ENCODE measurements at regions not wholly inside any gene's neighbourhood (a gene's known extent, or its start where the extent isn't known, plus 50 kb on each side); places are given as distances from the start of the nearest gene placed in this dataset.

GRCh38 chr12:74910831-74911230 is 298.8 kb downstream of the KCNC2 start:
- no peak for DNase-seq (ENCODE audit: low read depth, low spot score)
- no peak overlapping the region for H3K9ac ChIP-seq (ENCODE audit: insufficient read length)
- no peak for TF ChIP-seq POLR2AphosphoS5 (IDR thresholded peaks at IDR 0.05; ENCODE audit: borderline replicate concordance, low read depth, low read length)
- no peak for TF ChIP-seq FOXP2 (optimal IDR thresholded peaks at IDR 0.05; ENCODE audit: control extremely low read depth, extremely low read length, insufficient read depth)
- TF ChIP-seq EZH2 (IDR thresholded peaks at IDR 0.05): no peak
- H3K9me3 ChIP-seq (ENCODE audit: low read depth, low read length): no peaks in the 10 kb centered on the region
- no peaks in the 10 kb centered on the region for H3K36me3 ChIP-seq (ENCODE audit: insufficient read depth, low read length)
- no peak overlapping the region for H3K4me3 ChIP-seq
- H3K27ac ChIP-seq: no peak overlapping the region

DNA sequence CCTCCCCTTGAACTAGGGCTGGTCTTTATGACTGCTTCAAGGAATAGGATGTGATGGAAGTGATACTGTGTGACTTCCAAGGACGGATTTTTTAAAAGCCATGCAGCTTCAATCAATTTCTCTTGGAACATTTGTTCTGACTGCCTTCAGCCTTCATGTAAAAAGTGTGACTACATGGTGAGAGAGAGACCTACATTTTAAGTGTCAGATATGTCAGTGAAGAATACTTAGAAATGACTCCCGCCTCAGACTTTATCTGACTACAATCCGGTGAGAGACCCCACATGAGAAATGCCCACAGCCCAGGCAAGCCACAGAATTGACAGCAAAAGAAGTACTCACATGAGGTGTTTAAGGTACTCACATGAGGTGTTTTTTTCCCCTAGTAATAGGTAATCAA is 295.3 kb downstream of the KCNC2 start:
- Histone ChIP-seq H3K9me3 (ENCODE audit: low read depth, low read length) (no peaks in the 10 kb centered on the region), H3K36me3 (ENCODE audit: insufficient read depth, low read length) (no peaks in the 10 kb centered on the region), H3K27ac (no peak overlapping the region), H3K4me3 (no peak overlapping the region), H3K9ac (ENCODE audit: insufficient read length) (no peak overlapping the region)
- no peak for DNase-seq (ENCODE audit: low read depth, low spot score)
- TF ChIP-seq EZH2 (IDR thresholded peaks at IDR 0.05) (no peak), POLR2AphosphoS5 (IDR thresholded peaks at IDR 0.05; ENCODE audit: borderline replicate concordance, low read depth, low read length) (no peak), FOXP2 (optimal IDR thresholded peaks at IDR 0.05; ENCODE audit: control extremely low read depth, extremely low read length, insufficient read depth) (no peak)

DNA sequence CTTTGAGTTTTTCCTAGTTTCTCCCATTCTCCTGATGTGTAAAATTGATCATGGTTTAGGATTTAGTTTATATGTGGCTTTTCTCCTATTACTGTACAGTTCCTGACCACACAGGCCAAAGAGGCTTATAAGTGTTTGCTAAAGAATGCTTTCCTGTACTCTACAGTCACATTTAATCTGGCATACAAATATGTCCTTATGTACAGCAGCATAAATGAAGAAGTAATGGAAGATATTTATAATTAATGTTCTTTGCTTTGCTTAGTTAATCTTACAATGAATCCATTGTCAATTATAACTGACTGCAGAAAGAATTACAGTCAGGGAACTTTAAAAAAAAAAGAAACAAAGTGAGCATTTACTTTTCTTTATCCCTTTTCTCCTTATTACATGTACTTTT is 293.9 kb downstream of the KCNC2 start:
- no peak overlapping the region for H3K27ac ChIP-seq
- no peak for DNase-seq (ENCODE audit: low read depth, low spot score)
- no peak overlapping the region for H3K4me3 ChIP-seq
- no peaks in the 10 kb centered on the region for H3K9me3 ChIP-seq (ENCODE audit: low read depth, low read length)
- TF ChIP-seq POLR2AphosphoS5 (IDR thresholded peaks at IDR 0.05; ENCODE audit: borderline replicate concordance, low read depth, low read length): no peak
- TF ChIP-seq FOXP2 (optimal IDR thresholded peaks at IDR 0.05; ENCODE audit: control extremely low read depth, extremely low read length, insufficient read depth): no peak
- TF ChIP-seq EZH2 (IDR thresholded peaks at IDR 0.05): no peak
- no peaks in the 10 kb centered on the region for H3K36me3 ChIP-seq (ENCODE audit: insufficient read depth, low read length)
- H3K9ac ChIP-seq (ENCODE audit: insufficient read length): no peak overlapping the region

- DNase-seq (ENCODE audit: low read depth, low spot score): no peak
- TF ChIP-seq EZH2 (IDR thresholded peaks at IDR 0.05): no peak
- no peak for TF ChIP-seq POLR2AphosphoS5 (IDR thresholded peaks at IDR 0.05; ENCODE audit: borderline replicate concordance, low read depth, low read length)
- no peak for TF ChIP-seq FOXP2 (optimal IDR thresholded peaks at IDR 0.05; ENCODE audit: control extremely low read depth, extremely low read length, insufficient read depth)
- Histone ChIP-seq H3K36me3 (ENCODE audit: insufficient read depth, low read length) (no peaks in the 10 kb centered on the region), H3K4me3 (no peak overlapping the region), H3K9ac (ENCODE audit: insufficient read length) (no peak overlapping the region), H3K27ac (no peak overlapping the region), H3K9me3 (ENCODE audit: low read depth, low read length) (no peaks in the 10 kb centered on the region)
Observed at GRCh38 chr12:74917743-74918142, 291.9 kb downstream of the KCNC2 start.

DNA sequence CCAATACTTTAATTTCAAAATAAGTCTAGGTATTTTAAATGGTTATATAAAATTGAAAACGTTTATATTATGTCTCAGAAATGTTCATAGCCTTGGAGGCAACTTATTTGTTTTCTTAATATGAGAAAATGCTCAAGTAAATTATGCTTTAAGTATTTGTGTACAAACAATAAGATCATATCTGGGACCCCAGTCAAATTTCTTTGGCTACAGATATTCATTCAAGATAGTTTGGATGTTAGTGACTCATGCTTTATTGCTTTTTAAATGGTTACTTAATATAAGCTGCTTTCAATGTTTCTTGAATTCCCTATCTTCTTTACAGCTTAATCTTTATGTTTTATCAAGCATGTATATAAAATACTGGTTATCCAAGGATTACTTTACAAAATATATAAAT is 291.3 kb downstream of the KCNC2 start:
- no peaks in the 10 kb centered on the region for H3K9me3 ChIP-seq (ENCODE audit: low read depth, low read length)
- H3K27ac ChIP-seq: no peak overlapping the region
- no peaks in the 10 kb centered on the region for H3K36me3 ChIP-seq (ENCODE audit: insufficient read depth, low read length)
- no peak for DNase-seq (ENCODE audit: low read depth, low spot score)
- no peak overlapping the region for H3K9ac ChIP-seq (ENCODE audit: insufficient read length)
- TF ChIP-seq POLR2AphosphoS5 (IDR thresholded peaks at IDR 0.05; ENCODE audit: borderline replicate concordance, low read depth, low read length) (no peak), EZH2 (IDR thresholded peaks at IDR 0.05) (no peak), FOXP2 (optimal IDR thresholded peaks at IDR 0.05; ENCODE audit: control extremely low read depth, extremely low read length, insufficient read depth) (no peak)
- no peak overlapping the region for H3K4me3 ChIP-seq

GRCh38 chr12:74922117-74922516 is 287.5 kb downstream of the KCNC2 start:
- TF ChIP-seq FOXP2 (optimal IDR thresholded peaks at IDR 0.05; ENCODE audit: control extremely low read depth, extremely low read length, insufficient read depth) (no peak), EZH2 (IDR thresholded peaks at IDR 0.05) (no peak), POLR2AphosphoS5 (IDR thresholded peaks at IDR 0.05; ENCODE audit: borderline replicate concordance, low read depth, low read length) (no peak)
- no peak overlapping the region for H3K27ac ChIP-seq
- H3K4me3 ChIP-seq: no peak overlapping the region
- no peaks in the 10 kb centered on the region for H3K36me3 ChIP-seq (ENCODE audit: insufficient read depth, low read length)
- no peak overlapping the region for H3K9ac ChIP-seq (ENCODE audit: insufficient read length)
- H3K9me3 ChIP-seq (ENCODE audit: low read depth, low read length): no peaks in the 10 kb centered on the region; the same call in 1 of the 2 replicates
- DNase-seq (ENCODE audit: low read depth, low spot score): no peak

DNA sequence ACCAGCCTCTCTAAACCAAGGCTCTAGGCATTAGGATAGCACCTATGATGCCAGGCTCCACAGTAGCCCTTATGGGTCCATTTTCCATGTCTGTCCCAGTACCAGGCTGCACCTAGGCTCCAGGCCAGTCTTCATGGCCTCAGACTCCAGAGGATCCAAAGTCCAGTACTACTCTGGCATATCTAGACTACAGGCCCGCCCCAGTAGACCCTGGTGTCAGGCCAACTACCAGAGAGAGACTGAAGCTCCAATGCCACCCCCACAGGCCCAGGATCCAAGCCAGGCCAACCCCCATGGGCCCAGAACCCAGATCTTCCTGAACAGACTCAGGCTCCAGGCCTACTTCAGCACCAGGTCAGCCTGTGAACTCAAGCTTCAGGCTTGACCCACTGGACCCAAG is 287.0 kb downstream of the KCNC2 start:
- no peaks in the 10 kb centered on the region for H3K36me3 ChIP-seq (ENCODE audit: insufficient read depth, low read length)
- no peak overlapping the region for H3K4me3 ChIP-seq
- no peak overlapping the region for H3K9ac ChIP-seq (ENCODE audit: insufficient read length)
- no peak overlapping the region for H3K27ac ChIP-seq
- TF ChIP-seq EZH2 (IDR thresholded peaks at IDR 0.05): no peak
- TF ChIP-seq POLR2AphosphoS5 (IDR thresholded peaks at IDR 0.05; ENCODE audit: borderline replicate concordance, low read depth, low read length): no peak
- H3K9me3 ChIP-seq (ENCODE audit: low read depth, low read length): no peaks in the 10 kb centered on the region; the same call in 1 of the 2 replicates
- DNase-seq (ENCODE audit: low read depth, low spot score): no peak

DNA sequence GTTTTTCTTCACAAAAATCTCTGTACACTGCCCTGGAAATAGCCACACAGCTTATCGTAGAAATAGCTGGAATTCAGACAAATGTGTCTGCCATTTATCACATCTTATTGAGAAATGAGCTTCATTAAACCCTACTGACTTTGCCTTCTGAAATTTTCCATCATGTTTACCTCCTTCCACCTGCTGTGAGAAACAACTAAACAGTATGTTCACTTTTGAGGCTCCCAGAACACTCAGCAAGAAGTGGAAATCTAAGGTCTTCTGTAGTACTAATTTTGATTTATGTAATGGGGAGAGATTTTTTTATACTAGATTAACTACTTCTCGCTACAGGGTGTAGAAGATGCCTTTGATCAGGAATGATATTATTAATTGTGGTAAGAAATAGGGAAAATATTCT is 268.0 kb downstream of the KCNC2 start:
- no peak for TF ChIP-seq FOXP2 (optimal IDR thresholded peaks at IDR 0.05; ENCODE audit: control extremely low read depth, extremely low read length, insufficient read depth)
- TF ChIP-seq POLR2AphosphoS5 (IDR thresholded peaks at IDR 0.05; ENCODE audit: borderline replicate concordance, low read depth, low read length): no peak
- no peak for TF ChIP-seq EZH2 (IDR thresholded peaks at IDR 0.05)
- DNase-seq (ENCODE audit: low read depth, low spot score): no peak
- Histone ChIP-seq H3K36me3 (ENCODE audit: insufficient read depth, low read length) (no peaks in the 10 kb centered on the region), H3K9me3 (ENCODE audit: low read depth, low read length) (no peaks in the 10 kb centered on the region), H3K27ac (no peak overlapping the region), H3K4me3 (no peak overlapping the region), H3K9ac (ENCODE audit: insufficient read length) (no peak overlapping the region)

- no peaks in the 10 kb centered on the region for H3K9me3 ChIP-seq (ENCODE audit: low read depth, low read length)
- H3K27ac ChIP-seq: no peak overlapping the region
- TF ChIP-seq POLR2AphosphoS5 (IDR thresholded peaks at IDR 0.05; ENCODE audit: borderline replicate concordance, low read depth, low read length) (no peak), EZH2 (IDR thresholded peaks at IDR 0.05) (no peak), FOXP2 (optimal IDR thresholded peaks at IDR 0.05; ENCODE audit: control extremely low read depth, extremely low read length, insufficient read depth) (no peak)
- DNase-seq (ENCODE audit: low read depth, low spot score): no peak
- H3K4me3 ChIP-seq: 0 out of 2 replicates have a peak overlapping the region, but pooled peaks have one; percentile 15
- H3K9ac ChIP-seq (ENCODE audit: insufficient read length): no peak overlapping the region
- no peaks in the 10 kb centered on the region for H3K36me3 ChIP-seq (ENCODE audit: insufficient read depth, low read length)
Observed at GRCh38 chr12:74945771-74946198, 263.9 kb downstream of the KCNC2 start.
